ENCODE measurements at regions not wholly inside any gene's neighbourhood (a gene's known extent, or its start where the extent isn't known, plus 50 kb on each side); places are given as distances from the start of the nearest gene placed in this dataset.

- no peak for TF ChIP-seq CTCF (IDR thresholded peaks at IDR 0.05)
- TF ChIP-seq EP300 (IDR thresholded peaks at IDR 0.05), result no peak
- TF ChIP-seq POLR2A (IDR thresholded peaks at IDR 0.05), result no peak
Measured at GRCh38 chr6:137369136-137369535, 125.1 kb downstream of the OLIG3 start.

All from ovary (tissue), 3 donors.